AG08395 (cell line): ENCODE measurements at regions not wholly inside any gene's neighbourhood (a gene's known extent, or its start where the extent isn't known, plus 50 kb on each side); places are given as distances from the start of the nearest gene placed in this dataset.
A peak's percentile ranks its signal among the peaks of the same experiment; 100 is the strongest.
"Not testable (repeated sequence)": the region's sequence is repeated elsewhere in the genome, so short reads cannot be mapped to it uniquely, and the experiment has no call there.

Experiments used
- DNase-seq: peaks from one replicate; pipeline ENCODE4 v3.0.0; 2012; ENCODE audit warnings: mixed read lengths, low spot score

DNA sequence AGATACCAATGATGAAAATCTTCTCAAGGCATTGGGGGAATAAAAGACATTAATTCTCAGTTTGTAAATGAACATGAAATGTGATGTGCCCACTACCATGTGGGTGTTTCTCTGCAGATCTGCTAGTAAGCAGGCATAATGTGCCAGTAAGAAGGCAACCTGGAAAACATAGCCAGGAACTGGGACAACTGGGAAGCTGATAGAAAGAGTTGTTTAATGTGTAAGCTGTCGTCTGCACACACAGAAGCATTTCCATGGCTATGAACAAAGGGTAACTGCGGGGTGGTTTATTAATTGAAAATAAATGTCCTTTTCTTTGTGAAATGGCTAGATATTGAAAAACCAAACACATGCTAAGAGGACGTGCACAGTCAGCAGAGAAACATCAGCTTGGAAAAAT, 52.0 kb downstream of the ZC3H11B start:
- DNase-seq = no peak

DNA sequence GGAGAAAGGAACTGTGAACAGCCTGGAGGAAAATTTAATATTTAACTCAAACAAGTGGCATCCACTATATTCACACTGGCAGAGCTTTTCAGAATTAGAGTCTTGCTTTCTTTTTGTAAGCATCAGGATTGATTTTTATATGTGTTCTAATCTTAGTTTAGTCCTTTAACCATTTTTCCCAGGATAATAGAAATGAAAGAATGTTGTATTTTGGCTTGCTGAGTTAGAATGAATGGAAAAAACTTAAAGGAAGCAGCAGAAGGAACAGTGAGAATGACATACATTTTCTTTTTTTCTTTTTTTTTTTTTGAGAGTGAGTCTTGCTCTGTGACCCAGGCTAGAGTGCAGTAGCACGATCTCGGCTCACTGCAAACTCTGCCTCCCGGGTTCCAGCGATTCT, 53.0 kb downstream of the ZC3H11B start:
- DNase-seq = no peak

DNA sequence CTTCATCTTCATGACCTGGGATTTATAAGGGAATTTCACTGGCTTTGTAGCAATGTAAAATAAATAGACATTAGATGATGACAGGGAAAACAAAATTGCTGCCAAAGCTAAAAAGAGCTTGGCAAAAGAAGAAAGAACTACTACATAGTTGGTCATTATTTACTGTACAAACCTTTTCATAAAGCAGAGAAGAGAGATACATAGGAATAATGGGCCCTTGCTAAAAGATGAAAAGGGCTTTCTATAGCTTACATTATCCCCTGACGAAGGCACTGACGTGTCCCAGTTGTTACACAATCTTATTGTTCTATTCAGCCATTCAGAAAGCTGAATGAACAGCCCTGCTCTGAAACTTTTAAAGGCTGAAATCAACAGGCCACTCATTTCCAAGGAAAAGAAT, 57.1 kb downstream of the ZC3H11B start:
- peak; percentile 24 for DNase-seq

DNA sequence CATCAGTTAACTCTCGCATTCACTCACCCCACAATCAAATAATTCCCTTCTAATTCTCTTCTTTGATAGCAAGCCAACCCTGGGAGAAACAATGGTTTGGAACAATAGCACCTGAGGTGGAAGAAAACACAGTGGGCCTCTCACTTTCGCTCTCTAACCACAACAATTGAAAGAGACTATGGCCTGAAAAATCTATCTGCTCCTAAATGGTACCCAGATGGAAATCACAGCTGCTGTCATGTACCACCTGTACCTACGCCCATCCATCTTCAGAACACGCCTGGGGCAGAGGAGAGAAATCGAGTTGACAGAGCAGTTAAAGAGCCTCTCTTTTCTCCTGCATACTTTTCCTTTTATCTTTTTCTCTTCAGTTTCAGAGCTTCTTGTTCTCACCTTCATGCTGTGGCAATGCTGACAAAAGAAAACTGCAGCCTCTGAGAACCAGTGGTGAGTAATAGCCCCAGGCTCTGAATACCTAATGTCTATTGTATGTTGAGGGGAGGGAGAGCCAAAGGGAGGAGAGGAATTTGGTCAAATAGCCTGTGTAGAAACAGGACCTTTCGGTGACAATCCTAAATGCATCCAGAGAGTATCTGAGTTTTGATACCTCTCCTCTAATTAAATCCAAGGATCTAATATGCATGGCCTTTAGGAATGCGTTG, 57.7 kb downstream of the ZC3H11B start:
- peak; percentile 55 for DNase-seq

DNA sequence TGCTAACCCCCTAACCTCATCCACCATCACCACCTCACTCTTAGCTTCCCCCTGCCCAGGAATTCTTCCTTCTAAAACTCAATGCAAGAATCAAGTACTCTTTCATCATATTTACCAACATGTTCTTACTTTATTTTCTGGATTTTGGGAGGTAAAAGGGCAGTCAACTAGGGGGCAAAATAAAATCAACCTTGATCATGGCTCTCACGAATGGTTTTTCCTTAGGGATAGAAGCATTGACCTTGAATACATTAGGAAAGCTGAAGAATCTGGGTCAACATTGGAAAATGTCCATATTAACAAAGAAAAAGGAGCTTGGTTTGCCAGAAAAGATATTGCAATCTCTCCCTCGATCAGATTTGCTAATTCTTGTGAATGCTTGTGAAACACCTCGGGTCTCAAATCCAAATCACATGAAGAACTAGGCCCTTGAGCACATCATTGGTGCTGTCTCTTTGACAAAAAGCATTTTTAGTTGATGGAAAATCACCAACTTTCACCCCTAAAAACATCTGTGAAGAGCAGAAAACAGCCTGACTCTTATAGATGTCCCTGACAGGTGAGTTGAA, 58.9 kb downstream of the ZC3H11B start:
- no peak for DNase-seq

DNA sequence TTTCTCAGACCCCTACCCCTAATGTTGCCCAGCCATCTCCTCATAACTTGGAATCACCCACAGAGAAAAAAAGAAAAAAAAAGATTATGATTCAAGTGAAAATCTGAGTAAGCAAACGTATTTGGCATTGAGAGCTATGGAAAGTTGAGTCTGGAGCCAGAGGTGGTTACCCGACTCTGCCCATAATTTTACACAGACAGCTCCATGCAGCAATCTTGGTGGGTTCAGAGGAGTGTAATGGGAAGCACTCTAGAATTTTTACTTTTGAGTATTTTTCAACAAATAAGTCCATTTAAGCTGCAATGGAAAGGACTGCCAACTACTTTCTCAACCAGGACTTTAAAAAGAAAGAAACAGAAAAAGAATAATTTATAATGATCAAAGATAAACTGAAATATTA, 62.7 kb downstream of the ZC3H11B start:
- DNase-seq = no peak

DNA sequence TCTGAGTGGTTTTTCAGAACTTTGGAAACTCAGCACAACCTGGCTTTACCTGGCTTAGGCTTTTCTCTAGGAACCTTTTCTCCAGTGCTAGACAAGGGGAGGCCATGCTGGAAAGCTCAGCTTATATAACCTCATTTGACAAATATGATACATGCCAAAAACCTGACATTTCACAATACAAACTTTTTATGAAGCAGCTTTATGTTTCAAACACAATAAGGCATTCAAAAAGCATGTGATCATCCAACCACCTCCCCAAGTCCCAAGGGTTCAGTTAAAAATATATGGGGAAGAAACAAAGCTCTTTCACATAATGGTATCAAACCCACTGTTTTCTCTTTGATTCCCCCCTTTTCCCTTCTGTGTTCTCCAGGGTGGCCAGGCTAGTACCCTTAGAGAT, 63.7 kb downstream of the ZC3H11B start:
- no peak for DNase-seq

DNA sequence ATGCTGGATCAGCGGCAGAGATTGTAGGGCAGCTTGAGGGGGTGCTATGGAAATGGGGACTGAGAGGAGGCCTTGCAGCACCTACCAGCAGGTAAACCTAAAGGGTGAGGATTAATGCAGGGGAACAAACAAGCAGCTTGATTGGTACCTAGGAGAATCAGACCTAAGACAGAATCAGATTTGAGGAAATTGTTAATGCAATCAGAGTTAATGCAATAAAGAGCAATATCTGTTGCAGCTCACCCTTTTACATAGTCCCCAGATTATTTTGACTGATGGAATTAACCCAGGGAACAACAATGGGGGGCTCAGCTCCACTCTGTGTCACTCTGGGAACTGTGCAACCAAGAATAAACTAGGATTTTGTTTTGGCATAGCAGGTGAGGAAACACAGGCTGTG, 64.5 kb downstream of the ZC3H11B start:
- no peak for DNase-seq

DNA sequence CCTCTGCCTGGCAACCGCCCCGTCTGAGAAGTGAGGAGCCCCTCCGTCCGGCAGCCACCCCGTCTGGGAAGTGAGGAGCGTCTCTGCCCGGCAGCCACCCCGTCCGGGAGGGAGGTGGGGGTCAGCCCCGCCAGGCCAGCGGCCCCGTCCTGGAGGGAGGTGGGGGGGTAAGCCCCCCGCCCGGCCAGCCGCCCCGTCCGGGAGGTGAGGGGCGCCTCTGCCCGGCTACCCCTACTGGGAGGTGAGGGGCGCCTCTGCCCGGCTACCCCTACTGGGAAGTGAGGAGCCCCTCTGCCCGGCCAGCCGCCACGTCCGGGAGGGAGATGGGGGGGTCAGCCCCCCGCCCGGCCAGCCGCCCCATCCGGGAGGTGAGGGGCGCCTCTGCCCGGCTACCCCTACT, 67.1 kb downstream of the ZC3H11B start:
- DNase-seq = not testable (repeated sequence)

DNA sequence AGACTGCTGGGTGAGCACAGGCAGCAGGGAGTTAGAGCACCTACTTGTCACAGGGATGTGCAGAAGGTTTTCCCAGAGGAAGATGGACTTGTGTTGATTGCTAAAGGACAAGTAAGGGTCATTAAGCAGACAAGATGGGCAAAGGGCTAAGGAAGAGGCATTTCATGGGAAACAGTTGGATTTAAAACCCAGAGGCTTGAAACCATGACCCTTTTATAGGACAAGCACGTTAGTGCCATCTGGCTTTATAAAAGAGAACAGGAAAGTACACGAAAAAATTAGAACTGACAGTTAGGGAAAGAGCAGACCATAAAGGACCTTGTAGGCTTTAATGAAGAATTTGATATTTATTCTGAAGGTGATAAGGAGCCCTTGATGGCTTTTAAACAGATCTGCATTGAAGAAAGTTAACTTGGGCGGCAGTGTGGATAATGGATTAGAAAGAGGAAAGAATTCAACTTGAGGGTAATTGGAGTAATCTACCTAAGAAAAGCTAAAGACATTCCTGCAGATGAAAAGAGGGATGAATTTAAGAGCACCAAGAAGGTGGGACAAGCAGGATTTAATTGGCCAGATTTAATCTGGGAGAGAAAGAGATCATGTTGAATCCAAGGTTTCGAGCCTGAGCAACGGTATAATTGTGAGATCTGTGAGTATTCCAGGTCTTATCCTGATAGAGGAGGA, 68.6 kb downstream of the ZC3H11B start:
- DNase-seq = no peak

DNA sequence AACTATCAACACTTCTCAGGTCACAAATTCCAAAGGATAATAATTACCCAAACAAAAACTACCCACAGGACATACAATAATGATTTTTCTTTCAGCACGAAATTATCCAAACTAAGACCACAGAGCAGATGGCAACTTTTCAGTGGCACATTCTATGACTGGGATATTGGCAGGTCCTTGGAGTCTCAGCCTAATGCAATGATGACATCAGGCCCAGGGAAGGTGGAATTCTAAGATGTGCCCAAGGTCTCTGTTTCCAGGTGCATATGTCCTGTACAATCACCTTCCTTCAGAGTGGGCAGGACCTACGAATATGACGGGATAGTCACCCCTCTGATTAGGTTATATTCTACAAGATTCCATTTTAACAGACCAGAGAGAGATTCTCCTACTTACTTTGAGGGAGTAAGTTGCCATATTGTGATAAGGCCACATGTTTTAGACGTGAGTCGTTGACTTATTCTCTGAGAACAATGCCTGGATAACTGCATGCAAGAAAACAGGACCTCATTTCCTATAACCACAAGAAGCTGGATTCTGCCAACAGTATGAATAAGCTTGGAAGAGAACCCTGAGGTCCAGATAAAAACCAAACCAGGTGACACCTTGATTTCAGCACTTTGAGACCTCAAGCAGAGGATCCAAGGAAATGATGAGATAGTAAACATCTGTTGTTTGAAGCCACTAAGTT, 69.9 kb downstream of the ZC3H11B start:
- peak; percentile 46 for DNase-seq

DNA sequence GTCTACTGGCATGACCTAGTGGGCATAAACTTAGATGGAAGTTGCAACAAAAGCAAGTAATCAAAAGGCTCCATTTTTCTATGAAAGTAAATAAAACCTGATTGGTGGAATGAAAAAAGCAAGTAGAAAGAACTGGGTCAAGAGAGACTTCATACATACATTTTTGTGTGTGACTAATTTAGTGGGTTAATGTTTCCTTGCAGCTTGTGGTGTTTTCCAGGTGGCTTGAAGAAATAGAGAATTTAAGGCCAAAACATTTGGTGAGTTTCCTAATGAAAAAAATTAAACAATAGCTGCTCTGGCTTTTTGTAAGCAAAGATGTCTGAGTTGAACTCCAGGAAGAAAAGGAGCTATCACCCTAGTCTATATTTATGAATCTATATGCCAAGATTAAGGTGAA, 71.0 kb downstream of the ZC3H11B start:
- no peak for DNase-seq

DNA sequence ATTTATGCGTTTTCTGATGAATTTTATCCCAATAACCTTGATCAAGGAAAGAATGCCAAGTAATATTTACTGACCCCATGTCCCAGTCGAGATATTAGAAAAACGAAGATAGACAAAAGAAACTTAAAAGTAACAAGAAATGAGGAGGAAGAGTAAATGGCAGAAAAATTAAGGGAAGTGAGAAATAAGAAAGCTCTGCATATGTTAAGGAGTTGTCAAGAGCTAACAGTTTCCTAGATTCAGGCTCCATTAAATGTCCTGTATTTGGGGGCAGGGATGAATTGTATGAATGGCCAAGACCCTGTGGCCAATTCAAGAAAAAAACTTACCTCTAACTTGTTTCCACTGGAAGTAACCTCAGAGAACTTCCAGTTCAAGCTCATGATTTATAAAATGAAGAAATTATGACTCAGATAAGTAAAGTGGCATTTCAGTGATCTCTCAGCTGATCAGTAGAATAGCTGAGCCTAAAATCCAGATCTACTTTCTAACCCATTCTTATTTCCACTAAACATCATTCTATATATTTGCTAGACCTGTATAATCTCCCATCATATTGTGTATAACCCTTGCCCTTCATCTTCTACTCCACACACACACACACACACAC, 73.2 kb downstream of the ZC3H11B start:
- DNase-seq = no peak

DNA sequence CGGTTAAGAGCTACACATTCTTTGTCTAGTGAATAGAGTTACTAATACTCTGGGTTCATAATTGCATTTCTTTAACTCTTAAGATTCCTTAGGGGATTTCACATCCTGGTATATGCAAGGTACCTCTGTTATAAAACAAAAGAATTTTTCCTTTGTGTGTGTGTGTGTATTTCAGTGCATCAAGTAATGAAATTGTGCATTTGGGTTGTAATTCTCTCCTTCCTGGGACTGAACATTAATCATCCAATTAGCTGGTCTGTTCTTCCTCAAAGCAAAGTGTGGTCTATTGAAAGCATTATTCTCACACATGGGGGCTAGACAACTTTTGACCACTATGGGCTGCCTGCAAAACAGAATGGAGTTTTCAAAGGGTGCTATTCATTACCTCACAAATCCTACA, 74.0 kb downstream of the ZC3H11B start:
- DNase-seq = no peak

DNA sequence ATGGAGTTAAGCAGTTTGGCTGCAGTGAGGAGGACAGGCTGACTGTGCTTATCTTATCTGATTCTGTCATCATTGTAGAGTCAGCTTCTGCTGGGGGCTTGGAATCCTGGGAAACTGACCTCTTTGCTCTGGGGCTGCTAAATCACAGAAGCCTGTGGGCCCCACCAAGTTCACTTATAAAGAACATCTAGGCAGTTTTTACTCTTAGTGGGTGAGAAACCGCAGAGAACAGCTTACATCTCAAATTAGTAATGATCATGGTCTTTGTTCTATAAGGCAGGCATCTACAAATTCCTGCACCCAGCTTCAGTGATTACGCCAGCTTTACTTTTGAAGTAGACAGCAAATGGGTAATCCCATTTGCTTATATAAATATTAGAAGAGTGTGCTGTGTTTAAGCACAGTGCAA, 75.7 kb downstream of the ZC3H11B start:
- DNase-seq = no peak

DNA sequence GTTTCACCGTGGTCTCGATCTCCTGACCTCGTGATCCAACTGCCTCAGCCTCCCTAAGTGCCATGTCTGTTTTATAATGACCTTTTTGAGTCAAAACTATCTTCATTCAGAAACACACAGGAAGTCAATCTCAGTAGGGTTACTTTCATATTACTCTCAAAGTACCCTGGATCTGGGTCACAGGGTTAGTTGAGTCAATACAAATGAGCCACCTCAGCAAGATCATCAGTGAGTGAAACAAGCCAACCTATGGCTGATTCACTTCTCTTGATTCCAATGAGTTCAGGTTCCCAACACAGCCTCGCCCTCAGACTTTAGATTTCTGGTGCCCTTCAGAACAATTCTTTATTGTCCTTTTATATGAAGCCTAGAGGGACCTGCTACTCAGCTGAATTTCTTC, 76.9 kb downstream of the ZC3H11B start:
- DNase-seq = no peak

DNA sequence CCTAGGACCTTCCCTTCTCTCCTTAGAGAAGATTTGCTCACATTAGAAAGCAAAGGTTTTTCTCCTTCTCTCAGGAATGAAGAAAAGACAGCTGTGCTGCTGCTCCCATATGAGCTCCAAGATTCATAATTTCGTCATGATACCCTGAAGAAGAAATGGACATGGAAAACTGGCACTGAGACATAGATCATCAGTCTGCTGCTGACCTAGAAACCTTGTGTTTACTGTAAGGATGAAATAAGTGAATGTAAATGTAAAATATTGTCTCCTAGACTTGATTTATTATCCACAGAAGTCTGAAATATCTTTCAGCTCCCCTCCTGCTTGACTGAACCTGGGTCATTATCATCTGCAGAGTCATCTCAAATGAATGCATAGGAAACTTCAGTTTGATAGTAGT, 77.9 kb downstream of the ZC3H11B start:
- DNase-seq = no peak

DNA sequence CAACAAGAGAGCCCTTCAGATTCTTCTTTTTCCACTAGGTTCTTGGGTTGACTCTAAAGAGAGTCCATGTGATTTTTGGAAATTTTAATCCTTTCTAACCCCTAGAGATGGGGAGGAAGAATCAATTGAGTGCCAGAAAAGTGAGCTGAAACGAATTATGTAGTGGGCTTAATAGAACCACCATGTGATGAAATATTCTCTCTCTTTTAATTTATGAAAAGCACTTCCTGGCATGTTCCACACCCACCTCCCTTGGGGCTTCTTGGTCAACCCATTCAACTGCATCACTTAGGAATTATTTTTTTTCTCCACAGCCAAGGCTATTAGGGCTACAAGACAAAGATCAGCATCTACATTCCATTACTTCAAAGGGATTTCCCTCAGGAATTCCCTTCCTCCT, 79.6 kb downstream of the ZC3H11B start:
- no peak for DNase-seq

DNA sequence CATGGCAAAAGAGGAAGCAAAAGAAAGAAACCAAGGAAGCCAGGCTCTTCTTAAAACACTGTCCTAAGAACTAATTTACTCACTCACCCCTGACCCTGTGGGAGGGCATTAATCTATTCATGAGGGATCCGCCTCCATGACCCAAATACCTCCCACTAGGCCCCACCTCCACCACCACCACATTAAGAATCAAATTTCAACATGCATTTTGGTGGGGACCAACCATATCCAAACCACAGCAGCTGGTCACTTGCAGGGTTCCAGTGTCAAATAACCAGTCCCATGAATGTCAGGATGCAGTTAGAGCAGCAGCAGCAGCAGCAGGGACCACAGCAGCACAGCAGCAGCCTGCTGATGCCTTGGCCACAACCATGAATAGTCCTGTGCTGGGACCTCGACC, 83.8 kb downstream of the ZC3H11B start:
- DNase-seq = no peak

DNA sequence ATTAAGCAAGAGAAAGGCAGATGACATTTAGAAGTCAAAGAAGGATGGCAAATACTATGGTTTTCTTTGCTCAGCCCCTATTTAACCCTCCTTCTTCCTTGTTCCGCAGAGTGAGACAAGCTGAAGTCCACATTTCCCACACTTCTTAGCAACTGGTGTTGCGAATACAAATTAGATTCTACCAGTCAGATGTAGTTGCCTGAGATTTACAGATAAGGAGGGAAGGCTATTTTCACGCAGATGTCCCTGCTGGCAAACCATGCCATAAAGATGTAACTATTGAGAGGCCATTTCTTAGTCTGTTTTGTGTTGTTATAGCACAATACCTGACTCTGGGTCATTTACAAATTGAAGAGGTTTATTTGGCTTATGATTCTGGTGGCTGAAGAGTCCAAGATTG, 84.3 kb downstream of the ZC3H11B start:
- DNase-seq = no peak

DNA sequence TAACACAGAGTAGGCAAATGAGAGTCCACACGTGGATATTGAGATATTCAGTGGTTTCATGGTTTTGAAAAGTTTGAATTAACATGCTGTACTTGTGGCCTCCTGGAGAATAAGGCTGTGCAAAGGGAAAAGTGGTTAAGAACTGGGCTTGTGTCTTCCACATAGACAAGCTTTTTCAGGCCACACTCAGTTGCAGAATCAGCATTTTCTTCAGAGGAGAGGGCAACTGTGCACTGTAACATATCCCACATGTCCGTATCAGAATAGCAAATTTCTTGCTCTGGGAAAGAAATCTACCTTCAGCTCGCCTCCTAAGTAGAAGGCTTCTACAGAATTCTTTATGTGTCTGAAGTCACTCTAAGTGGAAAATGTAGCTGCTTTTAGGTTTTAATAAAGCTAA, 84.9 kb downstream of the ZC3H11B start:
- DNase-seq = no peak

DNA sequence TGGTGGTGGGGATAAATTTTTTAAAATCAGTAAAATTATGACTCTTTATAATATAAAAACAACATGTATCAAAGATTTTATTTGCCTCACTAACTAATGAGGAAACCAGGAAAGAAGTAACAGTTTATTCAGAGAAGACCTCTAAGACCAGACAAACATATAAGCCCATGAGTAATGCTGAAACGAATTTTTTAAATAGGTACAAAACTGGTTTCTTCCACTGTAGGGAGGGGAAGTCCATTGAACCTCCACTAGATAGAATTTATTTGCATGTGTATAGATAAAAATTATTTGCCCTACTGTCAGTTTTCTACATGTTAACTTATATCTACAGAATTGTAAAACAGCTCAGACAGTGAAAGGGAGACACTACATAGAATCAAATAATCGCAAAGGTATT, 86.8 kb downstream of the ZC3H11B start:
- DNase-seq = no peak

DNA sequence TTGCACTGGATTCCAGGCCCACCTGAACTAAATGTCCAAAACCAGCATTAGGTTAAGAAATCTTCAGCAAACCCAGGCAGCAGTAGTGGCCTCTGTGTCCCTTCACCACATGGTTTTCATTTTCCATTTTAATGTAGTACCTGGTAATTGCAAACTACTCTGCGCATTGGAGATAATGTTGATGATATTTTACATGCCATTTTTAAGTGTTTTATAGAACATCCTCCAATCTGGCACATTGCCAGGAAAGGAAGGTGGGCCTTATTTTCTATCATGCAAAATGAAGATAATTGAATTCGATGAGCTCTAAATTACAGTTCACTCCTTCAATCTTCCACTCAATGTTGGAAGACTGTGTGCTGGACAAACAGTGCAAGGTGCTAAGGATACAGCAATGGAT, 89.5 kb downstream of the ZC3H11B start:
- no peak for DNase-seq
